Natural killer cell treated with Interleukin-12 subunit alpha and Interleukin-12 subunit beta and Interleukin-15 and Interleukin-18, amount 100 ng/mL, for 72 hours (primary cell): ENCODE measurements at regions not wholly inside any gene's neighbourhood (a gene's known extent, or its start where the extent isn't known, plus 50 kb on each side); places are given as distances from the start of the nearest gene placed in this dataset.
A peak's percentile ranks its signal among the peaks of the same experiment; 100 is the strongest.
"Not testable (repeated sequence)": the region's sequence is repeated elsewhere in the genome, so short reads cannot be mapped to it uniquely, and the experiment has no call there.

Experiments used
- ATAC-seq, 2 donors: fragments of 150-1000 bp; cut with Tn5 transposase in 1 of 2; sonication (Bioruptor Pico), chemical (Tn5 transposase) in 1 of 2; 2 replicates each; pipeline ENCODE4 v1.10.0; 2021
- DNase-seq: peaks from one replicate; pipeline ENCODE4 v3.0.0; 2022; ENCODE audit warnings: low spot score
- H3K27ac Mint-ChIP-seq, 2 donors: 1 replicate in 1 of 2; 2 replicates in 1 of 2; pipeline ENCODE4 v1.8.0; 2022; ENCODE audit warnings: mixed read lengths in 2 of 2, mild to moderate bottlenecking in 1 of 2, moderate library complexity in 1 of 2
- H3K27me3 Mint-ChIP-seq, 2 donors: 1 replicate in 1 of 2; 2 replicates in 1 of 2; pipeline ENCODE4 v1.8.0; 2022; ENCODE audit warnings: mixed read lengths in 2 of 2
- H3K36me3 Mint-ChIP-seq: one replicate; pipeline ENCODE4 v1.8.0; 2022; ENCODE audit warnings: mixed read lengths
- H3K4me1 Mint-ChIP-seq, 2 donors: 1 replicate in 1 of 2; 2 replicates in 1 of 2; pipeline ENCODE4 v1.8.0; 2022; ENCODE audit warnings: low read depth in 2 of 2, mixed read lengths in 2 of 2, mild to moderate bottlenecking in 1 of 2
- H3K4me3 Mint-ChIP-seq: one replicate; pipeline ENCODE4 v1.8.0; 2022; ENCODE audit warnings: mixed read lengths
- H3K9me3 Mint-ChIP-seq: 2 replicates; pipeline ENCODE4 v1.8.0; 2022; ENCODE audit warnings: mixed read lengths

- ATAC-seq (no peak), DNase-seq (no peak)
- Mint-ChIP-seq H3K27me3 (peaks cover 14 to 32% of the 10 kb centered on the region in 2 donors), H3K4me1 (no peaks in the 10 kb centered on the region), H3K9me3 (no peaks in the 10 kb centered on the region), H3K27ac (no peak overlapping the region), H3K36me3 (no peaks in the 10 kb centered on the region), H3K4me3 (no peak overlapping the region)
Observed at GRCh38 chrX:37904833-37905232, 57.5 kb upstream of the DYNLT3 start.

GRCh38 chrX:37905436-37906147, 58.2 kb upstream of the DYNLT3 start:
- Mint-ChIP-seq H3K4me3 (no peak overlapping the region), H3K36me3 (no peaks in the 10 kb centered on the region), H3K9me3 (no peaks in the 10 kb centered on the region), H3K27ac (no peak overlapping the region), H3K4me1 (no peaks in the 10 kb centered on the region), H3K27me3 (peaks cover 14 to 30% of the 10 kb centered on the region in 2 donors)
- DNase-seq = no peak
- ATAC-seq = peak in 1 of 2 donors; percentile 43

- Mint-ChIP-seq H3K4me1 (no peaks in the 10 kb centered on the region), H3K27me3 (peaks cover 14 to 28% of the 10 kb centered on the region in 2 donors), H3K36me3 (no peaks in the 10 kb centered on the region), H3K4me3 (no peak overlapping the region), H3K27ac (no peak overlapping the region), H3K9me3 (no peaks in the 10 kb centered on the region)
- DNase-seq = no peak
- no peak for ATAC-seq
Observed at GRCh38 chrX:37906357-37906756, 59.0 kb upstream of the DYNLT3 start.

- Mint-ChIP-seq H3K4me1 (peaks cover 0 to 2% of the 10 kb centered on the region in 2 donors), H3K36me3 (no peaks in the 10 kb centered on the region), H3K27ac (no peak overlapping the region), H3K9me3 (no peaks in the 10 kb centered on the region), H3K27me3 (peaks cover 7 to 8% of the 10 kb centered on the region in 2 donors), H3K4me3 (no peak overlapping the region)
- DNase-seq (no peak), ATAC-seq (no peak)
Observed at GRCh38 chrX:37910186-37910585, 62.8 kb upstream of the DYNLT3 start.

- ATAC-seq = peak; percentile 48
- H3K27ac Mint-ChIP-seq = no peak overlapping the region
- H3K9me3 Mint-ChIP-seq = no peaks in the 10 kb centered on the region
- peaks cover 0 to 2% of the 10 kb centered on the region in 2 donors for H3K4me1 Mint-ChIP-seq
- peaks cover 4 to 10% of the 10 kb centered on the region in 2 donors for H3K27me3 Mint-ChIP-seq
- H3K36me3 Mint-ChIP-seq = no peaks in the 10 kb centered on the region
- DNase-seq = no peak
- H3K4me3 Mint-ChIP-seq = no peak overlapping the region
Observed at GRCh38 chrX:37912304-37912703, 64.9 kb upstream of the DYNLT3 start.

- peaks cover 0 to 2% of the 10 kb centered on the region in 2 donors for H3K4me1 Mint-ChIP-seq
- no peak overlapping the region for H3K27ac Mint-ChIP-seq
- DNase-seq = no peak
Observed at GRCh38 chrX:37912777-37913176, 65.4 kb upstream of the DYNLT3 start.

GRCh38 chrX:37918168-37918567, 70.8 kb upstream of the DYNLT3 start:
- ATAC-seq = no peak
- Mint-ChIP-seq H3K27me3 (peaks cover 15 to 22% of the 10 kb centered on the region in 2 donors), H3K27ac (no peak overlapping the region), H3K4me1 (no peaks in the 10 kb centered on the region), H3K36me3 (no peaks in the 10 kb centered on the region), H3K4me3 (no peak overlapping the region), H3K9me3 (no peaks in the 10 kb centered on the region)
- DNase-seq = no peak

More at GRCh38 chrX:37912777-37913176, 65.4 kb upstream of the DYNLT3 start:
- Mint-ChIP-seq H3K27me3 (peaks cover 4 to 11% of the 10 kb centered on the region in 2 donors), H3K4me3 (no peak overlapping the region), H3K9me3 (no peaks in the 10 kb centered on the region), H3K36me3 (no peaks in the 10 kb centered on the region)
- ATAC-seq = no peak

GRCh38 chrX:37918703-37919102, 71.3 kb upstream of the DYNLT3 start:
- no peak overlapping the region for H3K4me3 Mint-ChIP-seq
- no peak for ATAC-seq
- no peaks in the 10 kb centered on the region for H3K4me1 Mint-ChIP-seq
- no peak overlapping the region for H3K27ac Mint-ChIP-seq
- no peak for DNase-seq
- no peaks in the 10 kb centered on the region for H3K36me3 Mint-ChIP-seq
- H3K27me3 Mint-ChIP-seq = peaks cover 15 to 22% of the 10 kb centered on the region in 2 donors
- no peaks in the 10 kb centered on the region for H3K9me3 Mint-ChIP-seq

- no peak overlapping the region for H3K27ac Mint-ChIP-seq
- H3K36me3 Mint-ChIP-seq = no peaks in the 10 kb centered on the region
Observed at GRCh38 chrX:37921758-37922157, 74.4 kb upstream of the DYNLT3 start.

GRCh38 chrX:37922928-37923327, 75.6 kb upstream of the DYNLT3 start:
- no peaks in the 10 kb centered on the region for H3K4me1 Mint-ChIP-seq
- DNase-seq = no peak
- ATAC-seq = no peak
- H3K27me3 Mint-ChIP-seq = peaks cover 17 to 18% of the 10 kb centered on the region in 2 donors
- no peaks in the 10 kb centered on the region for H3K36me3 Mint-ChIP-seq
- H3K4me3 Mint-ChIP-seq = no peak overlapping the region
- H3K27ac Mint-ChIP-seq = no peak overlapping the region
- no peaks in the 10 kb centered on the region for H3K9me3 Mint-ChIP-seq

More at GRCh38 chrX:37921758-37922157, 74.4 kb upstream of the DYNLT3 start:
- Mint-ChIP-seq H3K27me3 (peaks cover 20% of the 10 kb centered on the region in 2 donors), H3K4me1 (no peaks in the 10 kb centered on the region), H3K9me3 (no peaks in the 10 kb centered on the region), H3K4me3 (no peak overlapping the region)
- ATAC-seq = no peak
- no peak for DNase-seq

GRCh38 chrX:37925761-37926160, 78.4 kb upstream of the DYNLT3 start:
- not testable (repeated sequence) for H3K36me3 Mint-ChIP-seq, DNase-seq, H3K9me3 Mint-ChIP-seq, H3K4me1 Mint-ChIP-seq, H3K4me3 Mint-ChIP-seq, H3K27ac Mint-ChIP-seq, ATAC-seq
- peaks cover 12 to 17% of the 10 kb centered on the region in 2 donors for H3K27me3 Mint-ChIP-seq

- Mint-ChIP-seq H3K4me1 (no peaks in the 10 kb centered on the region), H3K9me3 (no peaks in the 10 kb centered on the region), H3K27ac (no peak overlapping the region), H3K36me3 (no peaks in the 10 kb centered on the region), H3K4me3 (no peak overlapping the region), H3K27me3 (peaks cover 8 to 12% of the 10 kb centered on the region in 2 donors)
- ATAC-seq (no peak), DNase-seq (no peak)
Observed at GRCh38 chrX:37926700-37927099, 79.3 kb upstream of the DYNLT3 start.

GRCh38 chrX:37942170-37942569, 64.2 kb upstream of the SYTL5 start:
- H3K9me3 Mint-ChIP-seq = no peaks in the 10 kb centered on the region
- ATAC-seq = no peak

GRCh38 chrX:37943554-37944344, 62.6 kb upstream of the SYTL5 start:
- H3K4me1 Mint-ChIP-seq = no peaks in the 10 kb centered on the region
- no peaks in the 10 kb centered on the region for H3K36me3 Mint-ChIP-seq

More at GRCh38 chrX:37942170-37942569, 64.2 kb upstream of the SYTL5 start:
- H3K27ac Mint-ChIP-seq = no peak overlapping the region
- H3K36me3 Mint-ChIP-seq = no peaks in the 10 kb centered on the region
- no peak for DNase-seq
- no peaks in the 10 kb centered on the region for H3K4me1 Mint-ChIP-seq
- peaks cover 19 to 22% of the 10 kb centered on the region in 2 donors for H3K27me3 Mint-ChIP-seq
- no peak overlapping the region for H3K4me3 Mint-ChIP-seq

More at GRCh38 chrX:37943554-37944344, 62.6 kb upstream of the SYTL5 start:
- peaks cover 17 to 24% of the 10 kb centered on the region in 2 donors for H3K27me3 Mint-ChIP-seq
- no peak for ATAC-seq
- no peak for DNase-seq
- no peaks in the 10 kb centered on the region for H3K9me3 Mint-ChIP-seq
- H3K4me3 Mint-ChIP-seq = no peak overlapping the region
- no peak overlapping the region for H3K27ac Mint-ChIP-seq
